GM10248 (cell line): ENCODE measurements at regions not wholly inside any gene's neighbourhood (a gene's known extent, or its start where the extent isn't known, plus 50 kb on each side); places are given as distances from the start of the nearest gene placed in this dataset.

Source experiments
- CTCF ChIA-PET: fragments of 300-600 bp; sonication (Branson Sonifier 250); formaldehyde crosslinking; extraction: SDS; loops from one replicate; lab custom pipeline; 2021; ENCODE audit warnings: antibody characterized with exemption; lab: Yijun Ruan, JAX
- POLR2A ChIA-PET: fragments of 350-650 bp; sonication (Branson Sonifier 250); formaldehyde crosslinking; extraction: SDS; loops from one replicate; lab custom pipeline; 2020; ENCODE audit warnings: antibody characterized with exemption; lab: Yijun Ruan, JAX
- DNase-seq: peaks from one replicate; pipeline ENCODE4 v3.0.0; 2012; ENCODE audit errors: extremely low spot score
- TF ChIP-seq, protein P1 (sequence below): IDR thresholded peaks from 2 replicates; pipeline ENCODE4 v1.5.1; 2012; ENCODE audit warnings: mild to moderate bottlenecking, low read depth; ENCODE audit errors: extremely low read depth, missing control alignments, control extremely low read depth

DNA sequence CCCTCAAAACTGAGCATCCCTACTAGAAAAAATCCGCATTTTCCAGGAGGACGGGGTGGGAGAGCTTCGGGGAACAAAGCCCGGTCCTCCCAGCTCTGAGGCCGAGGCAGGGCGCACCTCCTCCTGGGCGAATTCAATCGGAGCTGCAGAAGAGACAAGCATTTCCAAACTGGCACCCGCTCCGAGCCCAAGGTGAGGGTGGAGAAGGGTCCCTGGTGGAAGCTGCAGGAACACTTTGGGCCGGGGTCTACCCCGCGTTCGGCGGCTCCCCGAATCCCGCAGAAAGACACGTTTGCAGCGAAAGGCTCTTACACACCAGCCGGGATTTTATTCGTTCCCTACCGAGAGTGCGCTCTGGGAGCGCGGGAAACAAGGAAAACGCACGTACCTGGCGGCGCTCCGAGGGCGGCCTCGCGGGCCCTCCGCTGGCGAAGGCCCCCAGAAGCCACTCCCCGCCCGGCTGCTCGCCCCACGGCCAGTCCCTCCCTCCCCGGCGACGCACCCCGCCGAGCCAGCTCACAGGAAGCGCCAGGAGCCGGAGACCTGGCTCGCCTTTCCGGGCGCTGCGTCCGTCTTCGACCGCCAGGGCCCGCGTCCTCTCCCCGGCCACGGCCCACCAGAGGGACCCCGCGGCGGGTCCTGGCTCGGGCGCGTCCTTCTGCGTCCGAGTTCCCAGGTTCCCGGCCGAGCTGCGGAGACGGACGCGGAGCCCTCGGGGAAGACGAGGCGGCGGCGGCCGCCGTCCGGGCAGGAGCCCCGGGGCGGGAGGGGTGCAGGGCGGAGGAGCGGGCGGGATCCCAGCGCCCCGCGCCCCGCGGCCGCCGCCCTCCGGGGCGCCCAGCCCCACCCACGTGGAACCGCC lies 49.8 kb upstream of the BAHCC1 start:
- peak; percentile 88 for DNase-seq
- TF ChIP-seq, protein P1, sequence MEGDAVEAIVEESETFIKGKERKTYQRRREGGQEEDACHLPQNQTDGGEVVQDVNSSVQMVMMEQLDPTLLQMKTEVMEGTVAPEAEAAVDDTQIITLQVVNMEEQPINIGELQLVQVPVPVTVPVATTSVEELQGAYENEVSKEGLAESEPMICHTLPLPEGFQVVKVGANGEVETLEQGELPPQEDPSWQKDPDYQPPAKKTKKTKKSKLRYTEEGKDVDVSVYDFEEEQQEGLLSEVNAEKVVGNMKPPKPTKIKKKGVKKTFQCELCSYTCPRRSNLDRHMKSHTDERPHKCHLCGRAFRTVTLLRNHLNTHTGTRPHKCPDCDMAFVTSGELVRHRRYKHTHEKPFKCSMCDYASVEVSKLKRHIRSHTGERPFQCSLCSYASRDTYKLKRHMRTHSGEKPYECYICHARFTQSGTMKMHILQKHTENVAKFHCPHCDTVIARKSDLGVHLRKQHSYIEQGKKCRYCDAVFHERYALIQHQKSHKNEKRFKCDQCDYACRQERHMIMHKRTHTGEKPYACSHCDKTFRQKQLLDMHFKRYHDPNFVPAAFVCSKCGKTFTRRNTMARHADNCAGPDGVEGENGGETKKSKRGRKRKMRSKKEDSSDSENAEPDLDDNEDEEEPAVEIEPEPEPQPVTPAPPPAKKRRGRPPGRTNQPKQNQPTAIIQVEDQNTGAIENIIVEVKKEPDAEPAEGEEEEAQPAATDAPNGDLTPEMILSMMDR = no peak
- POLR2A ChIA-PET = no interaction called here
- CTCF ChIA-PET = no interaction called here
